ENCODE measurements at regions not wholly inside any gene's neighbourhood (a gene's known extent, or its start where the extent isn't known, plus 50 kb on each side); places are given as distances from the start of the nearest gene placed in this dataset.
"Not testable (repeated sequence)": the region's sequence is repeated elsewhere in the genome, so short reads cannot be mapped to it uniquely, and the experiment has no call there.

- no peak for DNase-seq (ENCODE audit: low spot score)
- Histone ChIP-seq H3K27ac (no peak overlapping the region), H3K4me3 (no peak overlapping the region)
- no peak for TF ChIP-seq CTCF (IDR thresholded peaks at IDR 0.05)
These were observed 195.7 kb downstream of the LPIN1 start for GRCh38 chr2:11942178-11942569.

GRCh38 chr2:11944311-11944710 lies 197.9 kb downstream of the LPIN1 start:
- H3K27ac ChIP-seq: no peak overlapping the region
- TF ChIP-seq CTCF (IDR thresholded peaks at IDR 0.05): no peak
- no peak for DNase-seq (ENCODE audit: low spot score)
- H3K4me3 ChIP-seq: no peak overlapping the region

GRCh38 chr2:11945139-11946126 lies 199.0 kb downstream of the LPIN1 start:
- Histone ChIP-seq H3K4me3 (no peak overlapping the region), H3K27ac (no peak overlapping the region)
- no peak for TF ChIP-seq CTCF (IDR thresholded peaks at IDR 0.05)
- no peak for DNase-seq (ENCODE audit: low spot score)

GRCh38 chr2:11947956-11948355 lies 201.5 kb downstream of the LPIN1 start:
- TF ChIP-seq CTCF (IDR thresholded peaks at IDR 0.05): no peak
- H3K27ac ChIP-seq: no peak overlapping the region
- no peak overlapping the region for H3K4me3 ChIP-seq
- no peak for DNase-seq (ENCODE audit: low spot score)

GRCh38 chr2:11949732-11950523 lies 203.5 kb downstream of the LPIN1 start:
- no peak for DNase-seq (ENCODE audit: low spot score)
- Histone ChIP-seq H3K4me3 (no peak overlapping the region), H3K27ac (no peak overlapping the region)
- TF ChIP-seq CTCF (IDR thresholded peaks at IDR 0.05): no peak

GRCh38 chr2:11950896-11951295 lies 204.5 kb downstream of the LPIN1 start:
- Histone ChIP-seq H3K27ac (no peak overlapping the region), H3K4me3 (no peak overlapping the region)
- no peak for DNase-seq (ENCODE audit: low spot score)
- TF ChIP-seq CTCF (IDR thresholded peaks at IDR 0.05): no peak

- not testable (repeated sequence) for DNase-seq (ENCODE audit: low spot score); H3K4me3 ChIP-seq; H3K27ac ChIP-seq
These were observed 205.1 kb downstream of the LPIN1 start for GRCh38 chr2:11951492-11951891.

Measured in coronary artery (tissue), 2 donors.